ENCODE measurements at regions not wholly inside any gene's neighbourhood (a gene's known extent, or its start where the extent isn't known, plus 50 kb on each side); places are given as distances from the start of the nearest gene placed in this dataset.

DNA sequence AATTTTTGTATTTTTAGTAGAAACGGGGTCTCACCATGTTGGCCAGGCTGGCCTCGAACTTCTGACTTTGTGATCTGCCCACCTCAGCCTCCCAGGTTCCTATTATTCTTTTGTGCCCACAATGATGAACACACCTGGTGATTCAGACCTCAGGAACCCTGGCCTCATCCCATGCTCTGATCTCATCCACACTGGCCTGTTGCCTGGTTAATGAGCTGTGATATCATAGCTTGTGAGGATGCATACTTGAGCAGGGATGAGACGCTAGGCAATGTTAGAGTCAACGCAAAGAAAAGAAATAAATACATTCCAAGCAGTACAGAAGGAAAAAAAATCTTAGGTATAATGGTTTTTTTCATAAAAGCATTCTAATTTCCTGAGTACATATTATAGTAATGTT is 82.4 kb upstream of the RNF32 start:
- TF ChIP-seq, protein P1, sequence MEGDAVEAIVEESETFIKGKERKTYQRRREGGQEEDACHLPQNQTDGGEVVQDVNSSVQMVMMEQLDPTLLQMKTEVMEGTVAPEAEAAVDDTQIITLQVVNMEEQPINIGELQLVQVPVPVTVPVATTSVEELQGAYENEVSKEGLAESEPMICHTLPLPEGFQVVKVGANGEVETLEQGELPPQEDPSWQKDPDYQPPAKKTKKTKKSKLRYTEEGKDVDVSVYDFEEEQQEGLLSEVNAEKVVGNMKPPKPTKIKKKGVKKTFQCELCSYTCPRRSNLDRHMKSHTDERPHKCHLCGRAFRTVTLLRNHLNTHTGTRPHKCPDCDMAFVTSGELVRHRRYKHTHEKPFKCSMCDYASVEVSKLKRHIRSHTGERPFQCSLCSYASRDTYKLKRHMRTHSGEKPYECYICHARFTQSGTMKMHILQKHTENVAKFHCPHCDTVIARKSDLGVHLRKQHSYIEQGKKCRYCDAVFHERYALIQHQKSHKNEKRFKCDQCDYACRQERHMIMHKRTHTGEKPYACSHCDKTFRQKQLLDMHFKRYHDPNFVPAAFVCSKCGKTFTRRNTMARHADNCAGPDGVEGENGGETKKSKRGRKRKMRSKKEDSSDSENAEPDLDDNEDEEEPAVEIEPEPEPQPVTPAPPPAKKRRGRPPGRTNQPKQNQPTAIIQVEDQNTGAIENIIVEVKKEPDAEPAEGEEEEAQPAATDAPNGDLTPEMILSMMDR (conservative IDR thresholded peaks at IDR 0.05; ENCODE audit: low read depth, low read length) = no peak
- TF ChIP-seq EZH2 (IDR thresholded peaks at IDR 0.05; ENCODE audit: borderline replicate concordance, low read depth, low read length, poor library complexity, severe bottlenecking) = no peak
